HPDE6-E6E7 (cell line): ENCODE measurements at regions not wholly inside any gene's neighbourhood (a gene's known extent, or its start where the extent isn't known, plus 50 kb on each side); places are given as distances from the start of the nearest gene placed in this dataset.
"Not testable (repeated sequence)": the region's sequence is repeated elsewhere in the genome, so short reads cannot be mapped to it uniquely, and the experiment has no call there.

Experiments
- DNase-seq: peaks from one replicate; pipeline ENCODE4 v3.0.0; 2011; ENCODE audit warnings: missing footprints; ENCODE audit errors: extremely low spot score

- no peak for DNase-seq
These were observed 52.2 kb downstream of the BEX3 start for GRCh38 chrX:103428525-103428924.

GRCh38 chrX:103429026-103429425 is 52.7 kb downstream of the BEX3 start:
- DNase-seq: not testable (repeated sequence)

- no peak for DNase-seq
These were observed 55.0 kb downstream of the BEX3 start for GRCh38 chrX:103431316-103431715.

GRCh38 chrX:103432841-103433240 is 56.5 kb downstream of the BEX3 start:
- DNase-seq: not testable (repeated sequence)

GRCh38 chrX:103437147-103437873 is 61.0 kb downstream of the BEX3 start:
- DNase-seq: no peak

GRCh38 chrX:103439161-103439560 is 62.8 kb downstream of the BEX3 start:
- no peak for DNase-seq

GRCh38 chrX:103440621-103441020 is 64.3 kb downstream of the BEX3 start:
- no peak for DNase-seq

GRCh38 chrX:103441878-103442535 is 65.7 kb downstream of the BEX3 start:
- peak; percentile 40 for DNase-seq

- DNase-seq: no peak
These were observed 66.2 kb downstream of the BEX3 start for GRCh38 chrX:103442536-103442901.

GRCh38 chrX:103446665-103447302 is 70.4 kb downstream of the BEX3 start:
- DNase-seq: no peak
